Muscle layer of colon (tissue), 2 donors: ENCODE measurements at regions not wholly inside any gene's neighbourhood (a gene's known extent, or its start where the extent isn't known, plus 50 kb on each side); places are given as distances from the start of the nearest gene placed in this dataset.

ENCODE experiments used
- H3K27ac ChIP-seq: one replicate; pipeline ENCODE4 v1.7.0; 2013; ENCODE audit warnings: low read depth, mild to moderate bottlenecking, low read length, moderate library complexity
- H3K27me3 ChIP-seq, 2 donors: one replicate each; pipeline ENCODE4 v1.7.0; 2013; ENCODE audit warnings: low read length in 2 of 2, mild to moderate bottlenecking in 2 of 2; ENCODE audit not compliant: insufficient read depth in 2 of 2, control insufficient read depth in 1 of 2
- H3K36me3 ChIP-seq: one replicate; pipeline ENCODE4 v1.7.0; 2013; ENCODE audit warnings: mild to moderate bottlenecking, low read length; ENCODE audit not compliant: insufficient read depth
- H3K4me1 ChIP-seq: one replicate; pipeline ENCODE4 v1.7.0; 2013; ENCODE audit warnings: mild to moderate bottlenecking, low read length; ENCODE audit not compliant: insufficient read depth
- H3K4me3 ChIP-seq, 2 donors: one replicate each; pipeline ENCODE4 v1.7.0; 2013; ENCODE audit warnings: low read length in 2 of 2, low read depth in 1 of 2, mild to moderate bottlenecking in 1 of 2, moderate library complexity in 1 of 2
- H3K9ac ChIP-seq: one replicate; pipeline ENCODE4 v1.7.0; 2013; ENCODE audit warnings: low read length
- H3K9me3 ChIP-seq: one replicate; pipeline ENCODE4 v1.7.0; 2013; ENCODE audit warnings: mild to moderate bottlenecking, low read length
- donor health status: abdominal sarcoma.
- donor health status: Adenocarcinoma of cecum.

DNA sequence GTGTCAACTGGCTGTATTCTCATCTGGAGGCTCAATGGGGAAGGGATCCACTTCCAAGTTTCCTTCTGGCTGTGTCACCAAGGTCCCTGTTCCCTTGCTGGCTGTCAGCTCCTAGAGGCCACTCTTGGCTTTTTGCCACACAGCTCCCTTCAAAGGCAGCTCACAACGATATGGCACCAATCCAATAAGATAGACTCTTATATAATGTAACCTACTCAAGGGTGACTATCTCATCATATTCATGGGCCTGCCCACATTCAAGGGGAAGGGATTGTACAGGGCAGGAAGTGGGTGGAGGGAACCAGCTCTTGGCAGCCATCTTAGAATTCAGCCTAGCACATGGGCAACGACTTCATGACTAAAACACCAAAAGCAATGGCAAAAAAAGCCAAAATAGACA lies 98.7 kb upstream of the PLXNC1 start:
- no peak overlapping the region for H3K27ac ChIP-seq
- no peaks in the 10 kb centered on the region for H3K9me3 ChIP-seq
- H3K36me3 ChIP-seq, result no peaks in the 10 kb centered on the region
- peaks cover 7% of the 10 kb centered on the region for H3K4me1 ChIP-seq
- no peak overlapping the region for H3K9ac ChIP-seq
- no peaks in the 10 kb centered on the region for H3K27me3 ChIP-seq
- H3K4me3 ChIP-seq, result no peak overlapping the region

GRCh38 chr12:94053676-94054075 lies 94.7 kb upstream of the PLXNC1 start:
- Histone ChIP-seq H3K36me3 (no peaks in the 10 kb centered on the region), H3K4me1 (no peaks in the 10 kb centered on the region), H3K9me3 (no peaks in the 10 kb centered on the region), H3K27ac (no peak overlapping the region), H3K4me3 (no peak overlapping the region), H3K27me3 (no peaks in the 10 kb centered on the region), H3K9ac (no peak overlapping the region)

GRCh38 chr12:94055528-94055927 lies 92.8 kb upstream of the PLXNC1 start:
- no peak overlapping the region for H3K27ac ChIP-seq
- H3K9ac ChIP-seq, result no peak overlapping the region

DNA sequence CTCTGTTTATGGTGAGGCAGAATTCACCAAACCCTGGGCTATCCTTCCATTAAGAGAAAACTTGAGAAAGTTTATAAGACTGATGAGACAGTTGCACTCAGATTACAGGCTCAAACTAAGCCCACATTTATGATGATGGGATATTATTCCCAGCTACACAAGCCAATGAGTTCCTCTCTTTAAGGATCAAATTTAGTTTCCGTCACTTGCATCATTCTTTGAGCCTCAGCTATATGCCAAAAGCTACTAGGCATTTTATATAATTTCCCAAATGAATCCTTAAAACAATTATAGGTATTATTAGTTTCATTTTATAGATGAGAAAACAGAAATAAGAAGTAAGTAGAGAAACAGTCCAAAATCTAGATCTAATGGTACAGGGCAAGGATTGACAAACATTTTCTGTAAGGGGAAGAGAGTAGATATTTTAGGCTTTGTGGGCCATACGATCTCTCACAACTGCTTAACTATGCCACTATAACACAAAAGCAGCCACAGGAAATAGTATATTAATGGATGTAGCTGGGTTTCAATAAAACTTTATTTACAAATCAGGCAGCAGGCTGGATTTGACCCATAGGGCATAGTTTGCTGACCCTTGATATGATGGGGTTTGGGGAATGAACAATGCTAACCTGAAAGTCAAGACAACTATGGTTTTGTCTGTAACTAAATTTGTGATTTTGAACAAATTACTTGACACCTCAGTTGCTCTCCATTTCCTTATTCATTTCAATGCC lies 91.8 kb upstream of the PLXNC1 start:
- Histone ChIP-seq H3K4me3 (no peak overlapping the region), H3K9me3 (no peaks in the 10 kb centered on the region), H3K9ac (no peak overlapping the region), H3K27ac (no peak overlapping the region), H3K4me1 (no peaks in the 10 kb centered on the region), H3K36me3 (no peaks in the 10 kb centered on the region), H3K27me3 (no peaks in the 10 kb centered on the region)

More at GRCh38 chr12:94055528-94055927, 92.8 kb upstream of the PLXNC1 start:
- no peaks in the 10 kb centered on the region for H3K4me1 ChIP-seq
- H3K9me3 ChIP-seq, result no peaks in the 10 kb centered on the region
- no peaks in the 10 kb centered on the region for H3K27me3 ChIP-seq
- H3K4me3 ChIP-seq, result no peak overlapping the region
- H3K36me3 ChIP-seq, result no peaks in the 10 kb centered on the region

- Histone ChIP-seq H3K4me3 (no peak overlapping the region), H3K9me3 (no peaks in the 10 kb centered on the region), H3K27ac (no peak overlapping the region), H3K4me1 (no peaks in the 10 kb centered on the region), H3K36me3 (no peaks in the 10 kb centered on the region), H3K27me3 (no peaks in the 10 kb centered on the region), H3K9ac (no peak overlapping the region)
Observed at GRCh38 chr12:94057262-94058151, 90.9 kb upstream of the PLXNC1 start.

DNA sequence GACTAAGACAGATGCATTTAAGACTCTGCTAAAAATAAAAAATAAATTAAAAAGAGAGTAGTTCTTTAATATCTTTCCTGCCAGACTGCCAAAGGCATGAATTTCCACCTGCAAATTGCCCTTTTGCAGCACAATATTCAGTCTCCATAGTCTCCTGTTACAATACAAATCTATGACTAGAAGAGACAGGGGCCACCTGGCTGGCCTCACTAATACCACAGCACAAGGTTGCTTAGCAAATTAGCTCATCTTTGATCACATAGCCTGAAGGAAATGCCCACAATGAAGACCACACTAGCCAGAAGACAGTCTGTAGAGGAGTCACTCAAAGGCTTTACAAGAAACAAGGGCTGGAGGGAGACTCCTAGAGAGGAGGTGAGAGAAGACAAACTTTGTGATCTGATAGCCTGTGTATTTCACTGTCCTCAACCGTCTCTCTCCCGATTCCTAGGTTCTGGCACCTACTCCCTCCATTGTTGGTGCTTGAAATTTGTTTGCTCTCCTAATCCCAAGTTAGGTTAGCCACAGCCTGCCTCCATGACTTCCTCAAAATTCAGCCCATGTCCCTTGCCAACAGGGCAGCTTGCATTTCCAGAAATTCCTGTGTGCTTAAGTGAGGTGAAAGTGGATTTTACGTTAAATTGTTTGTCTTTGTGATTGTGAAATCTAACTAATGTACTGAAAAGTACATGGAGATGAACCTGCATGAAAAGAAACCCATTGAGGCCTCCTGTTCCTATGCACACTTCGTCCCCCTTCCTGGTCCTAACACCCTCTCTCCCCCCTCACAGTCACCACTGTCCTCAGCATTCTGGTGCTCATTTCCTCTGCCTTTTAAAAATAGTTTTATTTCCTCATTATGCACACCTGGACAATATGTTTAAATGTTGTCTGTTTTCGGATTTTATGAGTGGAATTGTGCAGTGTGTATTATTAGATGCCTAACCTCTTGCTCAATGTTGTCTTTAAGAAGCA lies 88.7 kb upstream of the PLXNC1 start:
- Histone ChIP-seq H3K36me3 (no peaks in the 10 kb centered on the region), H3K4me1 (no peaks in the 10 kb centered on the region), H3K27me3 (no peaks in the 10 kb centered on the region), H3K9me3 (no peaks in the 10 kb centered on the region), H3K4me3 (no peak overlapping the region), H3K27ac (no peak overlapping the region), H3K9ac (no peak overlapping the region)

- Histone ChIP-seq H3K27me3 (no peaks in the 10 kb centered on the region), H3K4me3 (no peak overlapping the region), H3K4me1 (no peaks in the 10 kb centered on the region), H3K36me3 (no peaks in the 10 kb centered on the region), H3K9me3 (no peaks in the 10 kb centered on the region), H3K9ac (no peak overlapping the region), H3K27ac (no peak overlapping the region)
Observed at GRCh38 chr12:94062194-94062593, 86.2 kb upstream of the PLXNC1 start.

DNA sequence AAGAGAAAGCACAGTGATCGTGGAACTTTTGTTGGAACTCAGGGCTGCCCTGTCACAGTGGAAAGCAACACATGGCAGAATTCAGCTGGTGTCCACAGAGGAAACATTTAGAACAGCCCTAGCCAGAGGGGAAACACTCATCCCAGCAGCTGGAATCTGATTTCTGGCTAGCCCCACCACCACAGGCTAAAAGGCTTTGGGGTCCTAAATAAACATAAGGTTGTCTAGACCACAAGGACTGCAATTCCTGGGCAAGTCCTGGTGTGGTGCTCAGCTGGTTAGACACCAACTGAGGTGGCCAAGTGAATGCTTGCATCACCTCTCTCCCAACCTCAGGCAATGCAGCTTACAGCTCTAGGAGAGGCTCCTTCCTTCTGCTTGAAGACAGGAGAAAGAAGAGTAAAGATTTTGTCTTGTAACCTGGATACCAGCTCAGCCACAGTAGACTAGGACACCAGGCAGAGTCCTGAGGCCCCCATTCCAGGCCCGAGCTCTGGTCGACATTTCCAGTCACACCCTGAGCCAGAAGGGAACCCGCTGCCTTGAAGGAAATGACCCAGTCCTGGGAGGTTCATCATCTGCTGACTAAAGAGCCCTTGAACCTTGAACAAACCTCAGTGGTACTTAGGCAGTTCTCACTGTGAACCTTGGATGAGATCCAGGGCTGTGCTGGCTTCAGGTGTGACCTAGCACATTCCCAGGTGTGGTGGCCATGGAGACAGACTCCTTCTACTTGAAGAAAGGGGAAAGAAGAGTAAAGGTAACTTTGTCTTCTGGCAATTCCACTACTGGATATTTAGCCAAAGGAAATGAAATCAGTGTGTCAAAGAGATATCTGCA lies 85.4 kb upstream of the PLXNC1 start:
- Histone ChIP-seq H3K4me3 (no peak overlapping the region), H3K9me3 (no peaks in the 10 kb centered on the region), H3K9ac (no peak overlapping the region), H3K27ac (no peak overlapping the region), H3K36me3 (no peaks in the 10 kb centered on the region), H3K4me1 (no peaks in the 10 kb centered on the region), H3K27me3 (no peaks in the 10 kb centered on the region)

DNA sequence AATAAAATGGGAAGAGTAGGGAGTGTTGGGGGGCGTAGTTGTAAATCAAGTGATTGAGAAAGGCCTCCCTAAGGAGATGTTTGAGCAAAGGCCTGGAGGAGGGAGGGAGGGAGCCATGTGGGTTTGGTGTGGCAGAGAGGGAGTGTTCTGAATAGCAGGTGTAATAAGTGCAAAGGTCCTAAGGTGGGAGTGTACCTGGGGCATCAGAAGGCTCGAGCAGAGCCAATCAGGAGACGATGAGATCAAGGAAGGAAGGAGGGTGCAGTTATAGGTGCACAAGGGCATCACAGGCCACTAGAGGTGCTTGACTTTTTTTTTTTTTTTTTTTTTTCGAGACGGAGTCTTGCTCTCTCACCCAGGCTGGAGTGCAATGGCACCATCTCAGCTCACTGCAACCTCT lies 77.9 kb upstream of the PLXNC1 start:
- no peaks in the 10 kb centered on the region for H3K9me3 ChIP-seq
- H3K4me3 ChIP-seq, result no peak overlapping the region
- no peaks in the 10 kb centered on the region for H3K27me3 ChIP-seq
- no peak overlapping the region for H3K9ac ChIP-seq
- no peaks in the 10 kb centered on the region for H3K36me3 ChIP-seq
- peaks cover 16% of the 10 kb centered on the region for H3K4me1 ChIP-seq
- no peak overlapping the region for H3K27ac ChIP-seq

GRCh38 chr12:94071258-94071657 lies 77.1 kb upstream of the PLXNC1 start:
- Histone ChIP-seq H3K9ac (no peak overlapping the region), H3K4me1 (peaks cover 18% of the 10 kb centered on the region), H3K27me3 (no peaks in the 10 kb centered on the region), H3K4me3 (no peak overlapping the region), H3K36me3 (no peaks in the 10 kb centered on the region), H3K27ac (no peak overlapping the region), H3K9me3 (no peaks in the 10 kb centered on the region)
